Suprapubic skin (tissue), 4 donors: ENCODE measurements at regions not wholly inside any gene's neighbourhood (a gene's known extent, or its start where the extent isn't known, plus 50 kb on each side); places are given as distances from the start of the nearest gene placed in this dataset.

Experiments
- CTCF ChIP-seq, 2 donors: fragments of 200-600 bp in 1 of 2; fragments of 450-650 bp in 1 of 2; sonication (generic) in 1 of 2; IDR thresholded peaks; one replicate each; pipeline ENCODE4 v1.5.1; 2016 to 2019; ENCODE audit warnings: antibody characterized with exemption in 2 of 2, mild to moderate bottlenecking in 1 of 2, moderate library complexity in 1 of 2
- EP300 ChIP-seq: sonication (generic); formaldehyde crosslinking; IDR thresholded peaks from one replicate; pipeline ENCODE4 v1.6.1; 2017; ENCODE audit warnings: antibody characterized with exemption
- POLR2A ChIP-seq, 2 donors: fragments of 450-650 bp; IDR thresholded peaks; one replicate each; pipeline ENCODE4 v1.6.1; 2017; ENCODE audit warnings: antibody characterized with exemption in 2 of 2, mild to moderate bottlenecking in 2 of 2, moderate library complexity in 2 of 2
- POLR2AphosphoS5 ChIP-seq, 3 donors: sonication (generic); formaldehyde crosslinking; IDR thresholded peaks; one replicate each; pipeline ENCODE4 v1.6.1; 2017; ENCODE audit warnings: antibody characterized with exemption in 3 of 3

- TF ChIP-seq POLR2AphosphoS5 (IDR thresholded peaks at IDR 0.05) (no peak), CTCF (IDR thresholded peaks at IDR 0.05) (no peak), POLR2A (IDR thresholded peaks at IDR 0.05) (no peak), EP300 (no peak)
Observed at GRCh38 chr12:58450868-58451482, 469.3 kb downstream of the LRIG3 start.
